NT2/D1 (cell line): ENCODE measurements at regions not wholly inside any gene's neighbourhood (a gene's known extent, or its start where the extent isn't known, plus 50 kb on each side); places are given as distances from the start of the nearest gene placed in this dataset.
"Not testable (repeated sequence)": the region's sequence is repeated elsewhere in the genome, so short reads cannot be mapped to it uniquely, and the experiment has no call there.

Experiments
- SUZ12 ChIP-seq: IDR thresholded peaks from 2 replicates; pipeline ENCODE4 v1.6.1; 2011; ENCODE audit not compliant: insufficient read length, insufficient read depth; ENCODE audit errors: extremely low read depth
- YY1 ChIP-seq: IDR thresholded peaks from 2 replicates; pipeline ENCODE4 v1.6.1; 2011; ENCODE audit not compliant: insufficient read length, insufficient read depth
- ZNF274 ChIP-seq: IDR thresholded peaks from 2 replicates; pipeline ENCODE4 v1.6.1; 2011; ENCODE audit warnings: mild to moderate bottlenecking, low read depth, low read length

GRCh38 chr2:87458938-87459337, 288.9 kb upstream of the PLGLB2 start:
- TF ChIP-seq SUZ12, YY1, ZNF274: not testable (repeated sequence)
